ENCODE measurements at regions not wholly inside any gene's neighbourhood (a gene's known extent, or its start where the extent isn't known, plus 50 kb on each side); places are given as distances from the start of the nearest gene placed in this dataset.

DNA sequence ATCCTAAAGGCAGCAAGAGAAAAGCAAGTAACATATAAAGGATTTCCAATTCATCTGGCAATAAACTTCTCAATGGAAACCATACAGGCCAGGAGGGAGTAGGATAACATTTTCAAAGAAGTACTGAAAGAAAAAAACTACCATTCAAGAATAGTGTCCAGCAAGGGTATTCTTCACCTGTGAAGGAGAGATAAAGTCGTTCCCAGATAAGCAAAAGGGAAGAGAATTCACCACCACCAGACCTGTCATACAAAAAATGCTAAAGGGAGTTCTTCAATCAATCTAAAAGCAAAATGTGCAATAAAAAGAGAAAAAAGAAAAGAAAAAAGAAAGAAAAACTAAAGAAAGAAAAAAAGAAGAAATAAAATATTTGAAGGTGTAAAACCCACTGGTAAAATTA, 228.9 kb upstream of the AMIGO2 start:
- no peaks in the 10 kb centered on the region for H3K36me3 ChIP-seq (replicated peaks in 1 of 2; ENCODE audit: control insufficient read depth in 1 of 2, insufficient read depth in 2 of 2, low read length in 2 of 2)
- intact Hi-C loops (cut with micrococcal nuclease; ENCODE audit: unreplicated experiment) (loop anchor here (5.0 kb wide), 1 partner anchor 996 kb away; no protein-coding TSS in a partner anchor), in situ Hi-C loops (cut with HindIII; ENCODE audit: extremely low pct_ligation_motif_present, low pct_unique_long_range_greater_than_20kb) (loop anchor here (5.0 to 25.0 kb wide), 2 partner anchors 271 to 971 kb away; no protein-coding TSS in a partner anchor)
- H3K9ac ChIP-seq (ENCODE audit: insufficient read depth, low read depth, low read length): no peak overlapping the region
- FAIRE-seq (no peak), ATAC-seq (no peak), DNase-seq (ENCODE audit: low spot score) (no peak)
- H3K27ac ChIP-seq (ENCODE audit: extremely low read length, insufficient read depth, low read length): no peak overlapping the region
- H4K20me1 ChIP-seq (ENCODE audit: insufficient read depth, low read length): no peaks in the 10 kb centered on the region
- H3K4me1 ChIP-seq (ENCODE audit: insufficient read depth, low read length): peaks cover 6% of the 10 kb centered on the region; the same call in 1 of the 2 replicates
- ChIA-PET CTCF (ENCODE audit: low intra/inter-chr PET ratio, low total read pairs) (interaction anchor here (2.7 kb wide), 1 partner anchor 276 kb away, joined by 29 read pairs; no protein-coding TSS in a partner anchor), POLR2A (no interaction called here)
- BruUV-seq (replicated peaks): no TSS peak
- H3K9me3 ChIP-seq (ENCODE audit: low read length): no peaks in the 10 kb centered on the region
- H3K4me2 ChIP-seq (ENCODE audit: low read depth, low read length): no peak overlapping the region
- TF ChIP-seq, protein P1, sequence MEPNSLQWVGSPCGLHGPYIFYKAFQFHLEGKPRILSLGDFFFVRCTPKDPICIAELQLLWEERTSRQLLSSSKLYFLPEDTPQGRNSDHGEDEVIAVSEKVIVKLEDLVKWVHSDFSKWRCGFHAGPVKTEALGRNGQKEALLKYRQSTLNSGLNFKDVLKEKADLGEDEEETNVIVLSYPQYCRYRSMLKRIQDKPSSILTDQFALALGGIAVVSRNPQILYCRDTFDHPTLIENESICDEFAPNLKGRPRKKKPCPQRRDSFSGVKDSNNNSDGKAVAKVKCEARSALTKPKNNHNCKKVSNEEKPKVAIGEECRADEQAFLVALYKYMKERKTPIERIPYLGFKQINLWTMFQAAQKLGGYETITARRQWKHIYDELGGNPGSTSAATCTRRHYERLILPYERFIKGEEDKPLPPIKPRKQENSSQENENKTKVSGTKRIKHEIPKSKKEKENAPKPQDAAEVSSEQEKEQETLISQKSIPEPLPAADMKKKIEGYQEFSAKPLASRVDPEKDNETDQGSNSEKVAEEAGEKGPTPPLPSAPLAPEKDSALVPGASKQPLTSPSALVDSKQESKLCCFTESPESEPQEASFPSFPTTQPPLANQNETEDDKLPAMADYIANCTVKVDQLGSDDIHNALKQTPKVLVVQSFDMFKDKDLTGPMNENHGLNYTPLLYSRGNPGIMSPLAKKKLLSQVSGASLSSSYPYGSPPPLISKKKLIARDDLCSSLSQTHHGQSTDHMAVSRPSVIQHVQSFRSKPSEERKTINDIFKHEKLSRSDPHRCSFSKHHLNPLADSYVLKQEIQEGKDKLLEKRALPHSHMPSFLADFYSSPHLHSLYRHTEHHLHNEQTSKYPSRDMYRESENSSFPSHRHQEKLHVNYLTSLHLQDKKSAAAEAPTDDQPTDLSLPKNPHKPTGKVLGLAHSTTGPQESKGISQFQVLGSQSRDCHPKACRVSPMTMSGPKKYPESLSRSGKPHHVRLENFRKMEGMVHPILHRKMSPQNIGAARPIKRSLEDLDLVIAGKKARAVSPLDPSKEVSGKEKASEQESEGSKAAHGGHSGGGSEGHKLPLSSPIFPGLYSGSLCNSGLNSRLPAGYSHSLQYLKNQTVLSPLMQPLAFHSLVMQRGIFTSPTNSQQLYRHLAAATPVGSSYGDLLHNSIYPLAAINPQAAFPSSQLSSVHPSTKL (CRISPR knock-in tag; IDR thresholded peaks at IDR 0.05): no peak
- TF ChIP-seq, protein P2, sequence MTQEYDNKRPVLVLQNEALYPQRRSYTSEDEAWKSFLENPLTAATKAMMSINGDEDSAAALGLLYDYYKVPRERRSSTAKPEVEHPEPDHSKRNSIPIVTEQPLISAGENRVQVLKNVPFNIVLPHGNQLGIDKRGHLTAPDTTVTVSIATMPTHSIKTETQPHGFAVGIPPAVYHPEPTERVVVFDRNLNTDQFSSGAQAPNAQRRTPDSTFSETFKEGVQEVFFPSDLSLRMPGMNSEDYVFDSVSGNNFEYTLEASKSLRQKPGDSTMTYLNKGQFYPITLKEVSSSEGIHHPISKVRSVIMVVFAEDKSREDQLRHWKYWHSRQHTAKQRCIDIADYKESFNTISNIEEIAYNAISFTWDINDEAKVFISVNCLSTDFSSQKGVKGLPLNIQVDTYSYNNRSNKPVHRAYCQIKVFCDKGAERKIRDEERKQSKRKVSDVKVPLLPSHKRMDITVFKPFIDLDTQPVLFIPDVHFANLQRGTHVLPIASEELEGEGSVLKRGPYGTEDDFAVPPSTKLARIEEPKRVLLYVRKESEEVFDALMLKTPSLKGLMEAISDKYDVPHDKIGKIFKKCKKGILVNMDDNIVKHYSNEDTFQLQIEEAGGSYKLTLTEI (CRISPR knock-in tag; conservative IDR thresholded peaks at IDR 0.05): no peak
- no peak for TF ChIP-seq ZNF83 (CRISPR knock-in tag; IDR thresholded peaks at IDR 0.05; ENCODE audit: borderline replicate concordance)
- no peak overlapping the region for H3K4me3 ChIP-seq (replicated peaks in 1 of 3; ENCODE audit: insufficient read depth in 1 of 3, low read depth in 2 of 3, low read length in 3 of 3)
- no peak overlapping the region for H2AFZ ChIP-seq (ENCODE audit: low read length)
- H3K27me3 ChIP-seq (ENCODE audit: control insufficient read depth in 1 of 2, insufficient read depth in 2 of 2, low read length in 2 of 2): no peaks in the 10 kb centered on the region; a peak in 2 of 5 replicates
- 6% methylated on average over 1 of the region's 1 CpG for WGBS (ENCODE audit: low lambda C conversion rate)
- no peaks in the 10 kb centered on the region for H3K79me2 ChIP-seq (ENCODE audit: insufficient read depth, low read length)

Data from HepG2 (cell line).